Lower lobe of right lung (tissue), 2 donors: ENCODE measurements at regions not wholly inside any gene's neighbourhood (a gene's known extent, or its start where the extent isn't known, plus 50 kb on each side); places are given as distances from the start of the nearest gene placed in this dataset.

ENCODE experiments used
- ATAC-seq, 2 donors: fragments of 200-7000 bp; cut with Tn5 transposase; one replicate each; pipeline ENCODE4 v1.9.1; 2020 to 2022; ENCODE audit warnings: mild to moderate bottlenecking in 2 of 2, moderate library complexity in 2 of 2
- DNase-seq: peaks from one replicate; pipeline ENCODE4 v3.0.0-alpha.2; 2020
- H3K27ac ChIP-seq: fragments of 200-600 bp; one replicate; pipeline ENCODE4 v1.8.0; 2022
- H3K27me3 ChIP-seq: fragments of 200-600 bp; one replicate; pipeline ENCODE4 v1.8.0; 2022; ENCODE audit warnings: low read depth
- H3K36me3 ChIP-seq: fragments of 200-600 bp; one replicate; pipeline ENCODE4 v1.8.0; 2022; ENCODE audit warnings: mild to moderate bottlenecking
- H3K4me1 ChIP-seq: fragments of 200-600 bp; one replicate; pipeline ENCODE4 v1.8.0; 2022
- H3K4me3 ChIP-seq: fragments of 200-600 bp; one replicate; pipeline ENCODE4 v1.8.0; 2022; ENCODE audit warnings: mild to moderate bottlenecking
- H3K9me3 ChIP-seq: fragments of 200-600 bp; one replicate; pipeline ENCODE4 v1.8.0; 2022
- intact Hi-C: fragments of 100-400 bp; cut with DNase I; formaldehyde crosslinking; loops from one replicate; pipeline ENCODE4 v1.11.0; 2022
- TF ChIP-seq, protein P1 (sequence below): fragments of 200-600 bp; IDR thresholded peaks from one replicate; pipeline ENCODE4 v1.8.0; 2022; ENCODE audit warnings: antibody characterized with exemption, mild to moderate bottlenecking
- donor health status: DM: no; HTN: yes; CAD: no; lungs with severe emphysema.

DNA sequence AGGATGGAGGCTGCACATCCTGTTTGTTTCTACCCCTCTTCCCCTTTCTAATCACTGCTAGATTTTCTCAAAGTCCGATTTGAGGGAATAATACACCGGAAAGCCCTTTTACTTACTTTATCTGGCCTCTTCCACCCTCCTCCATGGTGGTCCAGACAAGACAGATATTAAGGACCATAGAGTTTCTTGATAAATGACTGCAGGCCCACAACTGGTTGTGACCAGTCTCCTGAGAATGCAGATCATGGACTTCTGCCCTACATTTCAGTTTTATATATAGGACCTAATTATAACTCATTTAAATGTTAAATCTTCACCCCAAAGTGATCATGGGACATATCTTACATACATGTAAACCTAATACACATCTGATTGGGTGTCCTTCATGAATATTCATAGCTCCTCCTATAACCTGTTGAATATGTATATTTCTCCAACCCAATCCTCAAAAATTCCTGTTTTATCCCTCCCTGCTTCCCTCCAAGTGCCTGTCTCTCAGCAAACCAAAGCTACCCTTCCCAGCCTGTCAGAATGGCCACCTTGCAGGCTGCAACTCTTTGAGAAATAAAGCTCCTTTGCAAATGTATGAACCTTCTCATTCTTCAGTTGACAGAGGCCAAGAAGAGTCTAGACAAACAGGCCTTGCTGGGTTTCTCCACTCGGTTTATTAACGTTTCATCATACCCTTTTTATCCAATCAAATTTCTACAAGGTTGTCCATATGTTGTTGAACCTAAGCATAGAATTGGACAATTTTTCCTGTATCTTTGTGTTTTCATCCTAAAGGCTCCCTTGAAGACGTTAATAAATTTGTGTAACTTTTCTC lies 133.1 kb downstream of the HFE start:
- Histone ChIP-seq H3K4me1 (no peaks in the 10 kb centered on the region), H3K27ac (no peak overlapping the region), H3K4me3 (no peak overlapping the region), H3K36me3 (no peaks in the 10 kb centered on the region), H3K9me3 (peaks cover 5% of the 10 kb centered on the region), H3K27me3 (peaks cover 69% of the 10 kb centered on the region)
- TF ChIP-seq, protein P1, sequence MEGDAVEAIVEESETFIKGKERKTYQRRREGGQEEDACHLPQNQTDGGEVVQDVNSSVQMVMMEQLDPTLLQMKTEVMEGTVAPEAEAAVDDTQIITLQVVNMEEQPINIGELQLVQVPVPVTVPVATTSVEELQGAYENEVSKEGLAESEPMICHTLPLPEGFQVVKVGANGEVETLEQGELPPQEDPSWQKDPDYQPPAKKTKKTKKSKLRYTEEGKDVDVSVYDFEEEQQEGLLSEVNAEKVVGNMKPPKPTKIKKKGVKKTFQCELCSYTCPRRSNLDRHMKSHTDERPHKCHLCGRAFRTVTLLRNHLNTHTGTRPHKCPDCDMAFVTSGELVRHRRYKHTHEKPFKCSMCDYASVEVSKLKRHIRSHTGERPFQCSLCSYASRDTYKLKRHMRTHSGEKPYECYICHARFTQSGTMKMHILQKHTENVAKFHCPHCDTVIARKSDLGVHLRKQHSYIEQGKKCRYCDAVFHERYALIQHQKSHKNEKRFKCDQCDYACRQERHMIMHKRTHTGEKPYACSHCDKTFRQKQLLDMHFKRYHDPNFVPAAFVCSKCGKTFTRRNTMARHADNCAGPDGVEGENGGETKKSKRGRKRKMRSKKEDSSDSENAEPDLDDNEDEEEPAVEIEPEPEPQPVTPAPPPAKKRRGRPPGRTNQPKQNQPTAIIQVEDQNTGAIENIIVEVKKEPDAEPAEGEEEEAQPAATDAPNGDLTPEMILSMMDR, result no peak
- DNase-seq (no peak), ATAC-seq (no peak)
- intact Hi-C loops, result no loop called here

DNA sequence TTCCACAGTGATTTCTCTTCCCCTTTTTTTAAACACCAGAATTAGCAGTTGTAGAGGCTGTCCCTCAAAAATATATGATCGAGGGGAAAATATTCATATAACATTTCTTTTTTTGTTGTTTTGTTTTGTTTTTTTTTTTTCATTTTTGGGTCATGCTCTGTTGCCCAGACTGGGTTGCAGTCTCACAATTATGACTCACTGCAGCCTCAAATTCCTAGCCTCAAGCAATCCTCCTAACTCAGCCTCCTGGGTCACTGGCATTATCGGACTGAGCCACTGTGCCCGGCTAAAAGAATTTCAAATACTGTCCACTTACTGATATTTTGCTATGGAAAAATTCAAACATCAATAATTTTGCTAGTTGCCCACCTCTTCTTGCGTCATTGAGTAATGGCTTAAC lies 134.0 kb downstream of the HFE start:
- H3K27me3 ChIP-seq, result peaks cover 69% of the 10 kb centered on the region
- H3K36me3 ChIP-seq, result no peaks in the 10 kb centered on the region
- ATAC-seq (no peak), DNase-seq (no peak)
- intact Hi-C loops, result no loop called here
- no peak overlapping the region for H3K4me3 ChIP-seq
- no peak overlapping the region for H3K27ac ChIP-seq
- TF ChIP-seq, protein P1, result no peak
- no peaks in the 10 kb centered on the region for H3K4me1 ChIP-seq
- peaks cover 6% of the 10 kb centered on the region for H3K9me3 ChIP-seq

DNA sequence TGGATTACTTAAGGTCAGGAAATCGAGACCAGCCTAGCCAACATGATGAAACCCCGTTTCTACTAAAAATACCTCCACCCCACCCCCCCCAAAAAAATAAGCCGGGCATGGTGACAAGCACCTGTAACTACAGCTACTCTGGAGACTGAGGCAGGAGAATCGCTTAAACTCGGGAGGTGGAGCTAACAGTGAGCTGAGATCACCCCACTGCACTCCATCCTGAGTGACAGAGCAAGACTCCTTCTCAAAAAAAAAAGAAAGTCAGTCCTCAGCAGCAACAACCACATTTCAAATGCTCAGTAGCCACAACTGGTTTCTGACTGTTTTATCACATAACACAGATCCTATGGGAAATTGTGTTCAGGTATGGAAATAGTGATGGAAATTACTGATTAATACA lies 135.3 kb downstream of the HFE start:
- intact Hi-C loops, result no loop called here
- DNase-seq, result no peak
- Histone ChIP-seq H3K4me3 (no peak overlapping the region), H3K9me3 (peaks cover 6% of the 10 kb centered on the region), H3K4me1 (no peaks in the 10 kb centered on the region), H3K36me3 (no peaks in the 10 kb centered on the region), H3K27ac (no peak overlapping the region), H3K27me3 (peaks cover 66% of the 10 kb centered on the region)
- TF ChIP-seq, protein P1, result no peak
- no peak for ATAC-seq

DNA sequence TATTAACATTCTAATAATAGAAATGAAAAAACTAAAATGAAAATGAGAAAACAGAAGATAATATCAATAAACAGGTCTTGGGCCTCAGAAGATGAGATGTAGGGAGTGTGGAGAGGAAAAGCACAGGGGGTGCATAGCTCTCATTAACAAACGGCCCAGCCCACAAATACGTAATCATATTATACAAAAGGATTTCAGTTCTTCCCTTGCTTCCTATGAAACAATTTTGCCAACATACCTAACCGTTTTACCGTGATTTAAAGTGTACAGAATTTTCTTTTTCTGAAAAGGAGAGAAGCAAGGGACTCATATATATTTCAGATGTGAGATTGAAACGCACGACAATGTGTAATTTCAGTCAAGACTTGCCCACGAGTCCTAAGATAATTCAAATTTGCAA lies 136.0 kb downstream of the HFE start:
- Histone ChIP-seq H3K27me3 (peaks cover 66% of the 10 kb centered on the region), H3K4me1 (no peaks in the 10 kb centered on the region), H3K27ac (peak overlapping the region; percentile 87), H3K36me3 (no peaks in the 10 kb centered on the region), H3K9me3 (peaks cover 6% of the 10 kb centered on the region), H3K4me3 (peak overlapping the region; percentile 52)
- DNase-seq (no peak), ATAC-seq (no peak)
- TF ChIP-seq, protein P1, result no peak
- intact Hi-C loops, result no loop called here

GRCh38 chr6:26223650-26224546 lies 136.7 kb downstream of the HFE start:
- H3K36me3 ChIP-seq, result no peaks in the 10 kb centered on the region
- peak; percentile 89 to 93 for ATAC-seq
- peaks cover 63% of the 10 kb centered on the region for H3K27me3 ChIP-seq
- H3K9me3 ChIP-seq, result peaks cover 6% of the 10 kb centered on the region
- TF ChIP-seq, protein P1, result no peak
- no peaks in the 10 kb centered on the region for H3K4me1 ChIP-seq
- DNase-seq, result peak; percentile 70
- H3K27ac ChIP-seq, result peak overlapping the region; percentile 87
- intact Hi-C loops, result no loop called here
- H3K4me3 ChIP-seq, result peak overlapping the region; percentile 52
